Activated naive CD8-positive, alpha-beta T cell treated with anti-CD3 and anti-CD28 coated beads for 36 hours (primary cell): ENCODE measurements at regions not wholly inside any gene's neighbourhood (a gene's known extent, or its start where the extent isn't known, plus 50 kb on each side); places are given as distances from the start of the nearest gene placed in this dataset.
"Not testable (repeated sequence)": the region's sequence is repeated elsewhere in the genome, so short reads cannot be mapped to it uniquely, and the experiment has no call there.

ENCODE experiments used
- DNase-seq: peaks from one replicate; pipeline ENCODE4 v3.0.0; 2021
- H3K27ac Mint-ChIP-seq: one replicate; pipeline ENCODE4 v1.8.0; 2022; ENCODE audit warnings: mild to moderate bottlenecking, moderate library complexity, mixed read lengths
- H3K27me3 Mint-ChIP-seq: one replicate; pipeline ENCODE4 v1.8.0; 2022; ENCODE audit warnings: mild to moderate bottlenecking, mixed read lengths
- H3K36me3 Mint-ChIP-seq: one replicate; pipeline ENCODE4 v1.8.0; 2021; ENCODE audit warnings: mild to moderate bottlenecking, mixed read lengths
- H3K4me1 Mint-ChIP-seq: one replicate; pipeline ENCODE4 v1.8.0; 2021; ENCODE audit warnings: mixed read lengths
- H3K4me3 Mint-ChIP-seq: one replicate; pipeline ENCODE4 v1.8.0; 2022; ENCODE audit warnings: mild to moderate bottlenecking, moderate library complexity, mixed read lengths
- H3K9me3 Mint-ChIP-seq: one replicate; pipeline ENCODE4 v1.8.0; 2022; ENCODE audit warnings: mixed read lengths

DNA sequence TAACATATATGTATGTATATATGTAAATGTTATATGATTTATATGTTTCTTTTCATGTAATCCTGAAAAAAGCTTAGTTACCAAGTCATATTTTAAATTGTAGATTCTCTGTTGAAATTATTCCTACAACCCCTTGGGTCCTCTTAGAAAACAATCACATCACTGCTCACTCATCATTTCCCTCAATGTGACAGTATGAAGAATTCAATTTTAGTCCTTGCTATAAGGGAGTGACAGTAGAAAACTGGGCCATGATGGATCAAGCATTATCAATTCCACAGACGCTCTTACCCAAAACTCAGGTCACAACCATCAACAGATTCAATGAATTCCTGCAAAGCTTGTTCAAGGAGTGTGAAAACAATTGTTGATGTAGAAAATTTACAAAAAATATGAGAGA lies 1389.5 kb upstream of the ACVR2A start:
- Mint-ChIP-seq H3K4me3 (no peak overlapping the region), H3K27me3 (no peaks in the 10 kb centered on the region), H3K36me3 (no peaks in the 10 kb centered on the region), H3K27ac (no peak overlapping the region), H3K9me3 (peaks cover 9% of the 10 kb centered on the region), H3K4me1 (no peaks in the 10 kb centered on the region)
- no peak for DNase-seq

DNA sequence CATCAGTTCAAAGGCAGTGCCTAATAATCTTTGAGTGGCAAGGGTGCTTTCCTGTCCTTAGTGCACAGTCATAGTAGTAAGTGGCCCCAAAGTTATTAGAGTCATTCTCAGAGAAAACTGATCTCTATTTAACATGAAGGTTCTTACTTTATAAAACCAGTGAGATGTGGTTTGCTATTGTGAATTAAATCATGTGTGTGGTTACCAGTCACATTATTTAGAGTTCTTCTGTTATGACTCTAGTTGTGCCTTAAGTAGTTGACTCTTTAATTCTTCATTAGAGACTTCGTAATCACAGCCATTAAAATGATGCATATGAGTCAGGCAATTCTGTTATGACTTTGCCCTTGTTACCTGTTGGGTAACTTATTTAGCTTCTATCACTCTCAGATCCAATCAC lies 1392.9 kb upstream of the ACVR2A start:
- H3K27ac Mint-ChIP-seq: no peak overlapping the region
- H3K27me3 Mint-ChIP-seq: no peaks in the 10 kb centered on the region
- no peaks in the 10 kb centered on the region for H3K36me3 Mint-ChIP-seq
- no peak for DNase-seq
- no peaks in the 10 kb centered on the region for H3K4me1 Mint-ChIP-seq
- H3K4me3 Mint-ChIP-seq: no peak overlapping the region
- no peaks in the 10 kb centered on the region for H3K9me3 Mint-ChIP-seq

DNA sequence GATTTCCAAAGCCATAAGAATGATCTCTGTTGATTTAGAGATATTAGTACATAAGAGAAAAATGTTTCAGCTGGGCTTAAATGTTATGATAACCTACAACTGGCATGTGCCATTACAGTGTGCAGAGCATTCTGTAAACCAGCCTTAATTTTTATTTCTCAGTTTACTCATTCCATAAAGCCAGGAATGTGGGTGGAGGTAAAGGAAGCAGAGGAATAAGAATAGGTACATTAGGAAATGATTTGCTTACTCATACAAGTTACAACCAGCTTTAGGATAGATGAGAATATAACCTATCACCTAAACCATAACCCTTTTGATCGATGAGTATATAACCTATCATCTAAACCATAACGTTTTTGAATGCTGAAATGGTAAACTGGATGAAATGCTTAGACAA lies 1394.7 kb upstream of the ACVR2A start:
- Mint-ChIP-seq H3K27ac (no peak overlapping the region), H3K4me3 (no peak overlapping the region), H3K27me3 (no peaks in the 10 kb centered on the region)

GRCh38 chr2:146444987-146445386 lies 1399.8 kb upstream of the ACVR2A start:
- no peak overlapping the region for H3K27ac Mint-ChIP-seq
- H3K4me1 Mint-ChIP-seq: no peaks in the 10 kb centered on the region
- peaks cover 2% of the 10 kb centered on the region for H3K9me3 Mint-ChIP-seq
- no peak for DNase-seq
- H3K27me3 Mint-ChIP-seq: no peaks in the 10 kb centered on the region
- no peaks in the 10 kb centered on the region for H3K36me3 Mint-ChIP-seq
- no peak overlapping the region for H3K4me3 Mint-ChIP-seq

More for the DNA sequence above, 1394.7 kb upstream of the ACVR2A start:
- Mint-ChIP-seq H3K4me1 (no peaks in the 10 kb centered on the region), H3K36me3 (no peaks in the 10 kb centered on the region), H3K9me3 (peaks cover 2% of the 10 kb centered on the region)
- no peak for DNase-seq

DNA sequence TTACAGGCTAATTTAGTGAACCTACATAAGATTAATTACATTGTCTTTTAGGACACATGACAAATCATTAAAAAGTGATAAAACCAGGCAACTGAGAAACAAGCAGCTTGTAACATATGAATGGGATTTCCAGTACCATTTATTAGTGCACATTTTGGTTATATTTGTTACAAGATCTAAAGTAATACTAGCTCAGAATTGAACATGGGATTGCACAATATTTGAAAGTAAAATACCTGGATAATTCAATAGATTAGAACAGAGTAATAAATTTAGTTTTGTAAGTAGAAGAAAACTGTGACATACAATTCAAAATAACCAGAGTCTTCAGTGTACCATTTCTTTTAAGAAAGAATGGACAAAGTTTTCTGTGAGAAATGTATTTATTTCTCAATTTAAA lies 1400.7 kb upstream of the ACVR2A start:
- Mint-ChIP-seq H3K4me3 (no peak overlapping the region), H3K9me3 (peaks cover 2% of the 10 kb centered on the region), H3K27me3 (no peaks in the 10 kb centered on the region), H3K4me1 (no peaks in the 10 kb centered on the region), H3K36me3 (no peaks in the 10 kb centered on the region), H3K27ac (no peak overlapping the region)
- no peak for DNase-seq

DNA sequence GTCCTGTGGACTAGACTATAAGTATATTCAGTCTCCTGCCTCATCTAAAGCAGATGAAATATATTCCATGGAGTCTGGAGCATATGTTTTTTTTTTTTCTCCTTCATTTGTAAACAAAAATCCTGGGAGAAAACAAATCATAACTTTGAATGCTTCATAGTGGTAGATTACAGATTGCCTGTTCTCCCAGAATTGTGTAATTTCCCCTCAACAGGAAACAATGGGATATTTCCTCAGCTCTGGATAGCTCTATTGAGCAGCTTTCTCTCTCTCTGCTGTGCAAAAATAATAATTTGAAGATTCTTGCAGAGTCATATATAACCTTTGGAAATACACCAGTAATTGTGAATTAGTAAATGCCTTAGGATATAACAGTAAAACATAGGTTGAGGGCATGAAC lies 1406.6 kb upstream of the ACVR2A start:
- no peaks in the 10 kb centered on the region for H3K36me3 Mint-ChIP-seq
- no peak for DNase-seq
- H3K27ac Mint-ChIP-seq: no peak overlapping the region
- no peaks in the 10 kb centered on the region for H3K4me1 Mint-ChIP-seq
- no peak overlapping the region for H3K4me3 Mint-ChIP-seq
- no peaks in the 10 kb centered on the region for H3K9me3 Mint-ChIP-seq
- no peaks in the 10 kb centered on the region for H3K27me3 Mint-ChIP-seq

DNA sequence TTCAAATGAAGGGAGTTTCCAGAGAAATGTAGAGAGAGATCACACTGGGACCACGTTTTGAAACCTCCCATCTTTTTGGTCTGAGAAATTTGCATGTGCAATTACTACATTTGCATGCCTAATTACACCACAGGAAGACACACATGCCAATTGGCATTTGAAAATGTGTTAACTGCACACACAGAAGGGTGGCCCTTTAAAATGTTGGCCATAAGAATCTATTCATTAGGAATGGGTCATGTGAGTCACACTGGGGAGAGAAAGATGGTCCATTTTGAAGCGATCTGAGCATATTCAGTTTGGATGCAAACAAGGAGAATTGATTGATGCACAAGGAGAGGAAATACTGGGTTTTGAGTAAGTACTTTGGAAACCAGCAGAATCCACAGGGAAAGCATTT lies 1407.1 kb upstream of the ACVR2A start:
- H3K36me3 Mint-ChIP-seq: no peaks in the 10 kb centered on the region
- H3K4me3 Mint-ChIP-seq: no peak overlapping the region
- no peaks in the 10 kb centered on the region for H3K4me1 Mint-ChIP-seq
- H3K9me3 Mint-ChIP-seq: no peaks in the 10 kb centered on the region
- H3K27ac Mint-ChIP-seq: no peak overlapping the region
- no peak for DNase-seq
- no peaks in the 10 kb centered on the region for H3K27me3 Mint-ChIP-seq

GRCh38 chr2:146433116-146433875 lies 1411.5 kb upstream of the ACVR2A start:
- no peak overlapping the region for H3K4me3 Mint-ChIP-seq
- H3K36me3 Mint-ChIP-seq: no peaks in the 10 kb centered on the region
- no peaks in the 10 kb centered on the region for H3K27me3 Mint-ChIP-seq
- H3K9me3 Mint-ChIP-seq: no peaks in the 10 kb centered on the region
- no peak overlapping the region for H3K27ac Mint-ChIP-seq
- no peak for DNase-seq
- H3K4me1 Mint-ChIP-seq: no peaks in the 10 kb centered on the region

DNA sequence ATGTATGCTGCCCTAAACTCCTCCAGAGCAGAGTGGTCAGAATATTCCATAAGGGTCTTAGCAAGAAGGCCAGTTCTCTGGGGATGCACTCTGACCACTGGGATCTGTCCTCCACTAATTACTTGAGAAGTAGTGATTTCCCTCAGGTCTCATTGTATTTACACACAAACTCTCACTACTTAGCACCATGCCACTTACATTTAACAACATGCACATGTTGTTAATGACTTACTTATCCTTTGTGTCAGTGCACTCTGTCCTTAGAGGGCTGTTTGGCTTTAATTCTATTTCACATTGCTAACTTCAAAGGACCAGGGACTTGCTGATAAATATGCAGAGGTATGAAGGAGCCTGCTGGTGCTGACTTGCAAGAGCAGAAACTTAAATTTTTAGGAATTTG lies 1415.5 kb upstream of the ACVR2A start:
- no peak for DNase-seq
- no peak overlapping the region for H3K27ac Mint-ChIP-seq
- H3K27me3 Mint-ChIP-seq: no peaks in the 10 kb centered on the region
- peaks cover 2% of the 10 kb centered on the region for H3K9me3 Mint-ChIP-seq
- no peaks in the 10 kb centered on the region for H3K36me3 Mint-ChIP-seq
- H3K4me3 Mint-ChIP-seq: no peak overlapping the region
- no peaks in the 10 kb centered on the region for H3K4me1 Mint-ChIP-seq

- Mint-ChIP-seq H3K36me3 (no peaks in the 10 kb centered on the region), H3K27me3 (no peaks in the 10 kb centered on the region), H3K27ac (no peak overlapping the region), H3K4me1 (no peaks in the 10 kb centered on the region), H3K9me3 (no peaks in the 10 kb centered on the region), H3K4me3 (no peak overlapping the region)
- DNase-seq: no peak
These were observed 1426.9 kb upstream of the ACVR2A start for GRCh38 chr2:146417942-146418341.

- no peak overlapping the region for H3K27ac Mint-ChIP-seq
- no peaks in the 10 kb centered on the region for H3K27me3 Mint-ChIP-seq
- no peak overlapping the region for H3K4me3 Mint-ChIP-seq
- no peak for DNase-seq
- no peaks in the 10 kb centered on the region for H3K36me3 Mint-ChIP-seq
- no peaks in the 10 kb centered on the region for H3K4me1 Mint-ChIP-seq
- H3K9me3 Mint-ChIP-seq: no peaks in the 10 kb centered on the region
These were observed 1429.5 kb upstream of the ACVR2A start for GRCh38 chr2:146415291-146415690.

DNA sequence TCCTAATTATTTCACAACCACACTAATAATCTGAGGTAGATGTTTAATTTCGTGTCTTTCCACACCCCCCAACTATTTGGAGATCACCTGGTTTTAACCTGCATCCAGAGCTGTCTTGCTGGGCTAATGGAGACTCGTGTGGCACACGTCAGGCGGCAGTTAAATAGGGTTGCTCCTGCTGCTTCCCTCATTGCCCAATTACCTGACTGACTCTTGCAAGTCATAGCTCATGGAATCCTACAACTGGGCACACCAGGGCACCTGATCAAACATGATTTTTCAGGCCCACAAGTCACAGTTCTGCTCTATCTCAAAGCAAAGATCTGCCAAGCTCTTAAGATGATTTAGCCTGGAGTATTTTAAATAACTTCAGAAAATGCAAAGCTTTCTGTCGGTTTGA lies 1430.4 kb upstream of the ACVR2A start:
- no peak for DNase-seq
- no peaks in the 10 kb centered on the region for H3K36me3 Mint-ChIP-seq
- no peaks in the 10 kb centered on the region for H3K9me3 Mint-ChIP-seq
- H3K4me3 Mint-ChIP-seq: no peak overlapping the region
- no peaks in the 10 kb centered on the region for H3K27me3 Mint-ChIP-seq
- no peak overlapping the region for H3K27ac Mint-ChIP-seq
- no peaks in the 10 kb centered on the region for H3K4me1 Mint-ChIP-seq

DNA sequence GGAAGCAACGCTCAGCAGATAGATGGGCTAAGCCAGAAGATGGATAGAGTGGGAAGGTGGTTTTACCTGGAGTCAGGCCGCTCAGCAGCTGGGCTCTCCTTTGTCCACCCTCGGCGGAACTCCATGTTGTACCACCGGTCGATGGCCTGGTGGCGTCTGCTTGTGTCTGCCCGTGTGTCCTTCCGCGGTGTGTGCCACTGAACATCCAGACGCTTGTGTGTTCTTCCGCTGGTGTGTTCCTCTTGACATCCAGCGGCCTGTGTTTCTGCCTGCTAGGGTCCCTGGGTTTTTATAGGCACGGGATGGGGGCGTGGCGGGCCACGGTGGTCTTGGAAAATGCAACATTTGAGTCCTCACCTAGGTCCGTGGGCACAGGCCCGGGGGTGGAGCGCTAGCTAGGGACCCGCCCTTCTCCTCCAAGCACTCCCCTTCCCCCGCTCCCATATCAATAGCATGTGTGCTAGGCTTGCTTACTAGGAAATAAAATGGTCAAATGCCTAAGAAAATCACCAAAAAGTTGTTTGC lies 1431.7 kb upstream of the ACVR2A start:
- H3K27ac Mint-ChIP-seq: no peak overlapping the region
- H3K9me3 Mint-ChIP-seq: no peaks in the 10 kb centered on the region
- H3K4me3 Mint-ChIP-seq: no peak overlapping the region
- no peaks in the 10 kb centered on the region for H3K27me3 Mint-ChIP-seq
- no peak for DNase-seq
- no peaks in the 10 kb centered on the region for H3K4me1 Mint-ChIP-seq
- H3K36me3 Mint-ChIP-seq: no peaks in the 10 kb centered on the region

DNA sequence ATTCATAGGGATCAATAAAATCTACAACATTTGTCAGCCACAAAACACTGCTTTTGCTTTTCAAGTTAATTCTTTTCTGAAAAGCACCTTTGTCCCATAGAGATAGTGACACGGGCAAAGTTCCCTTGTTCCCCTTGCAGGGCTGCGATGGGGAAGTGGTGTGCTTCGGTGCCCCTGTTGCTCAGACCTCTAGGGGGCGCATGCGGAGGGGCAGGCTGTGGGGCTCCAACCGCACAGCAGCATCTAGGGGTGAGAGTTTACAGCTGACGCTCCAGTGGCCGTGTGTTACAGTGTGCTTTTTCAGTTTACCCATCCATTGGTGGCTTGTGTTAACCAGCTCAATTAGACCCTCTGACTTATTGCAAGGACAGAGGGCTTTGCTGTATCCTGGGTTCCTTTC lies 1432.2 kb upstream of the ACVR2A start:
- Mint-ChIP-seq H3K4me1 (no peaks in the 10 kb centered on the region), H3K4me3 (no peak overlapping the region), H3K27ac (no peak overlapping the region), H3K27me3 (no peaks in the 10 kb centered on the region), H3K36me3 (no peaks in the 10 kb centered on the region), H3K9me3 (no peaks in the 10 kb centered on the region)
- no peak for DNase-seq

DNA sequence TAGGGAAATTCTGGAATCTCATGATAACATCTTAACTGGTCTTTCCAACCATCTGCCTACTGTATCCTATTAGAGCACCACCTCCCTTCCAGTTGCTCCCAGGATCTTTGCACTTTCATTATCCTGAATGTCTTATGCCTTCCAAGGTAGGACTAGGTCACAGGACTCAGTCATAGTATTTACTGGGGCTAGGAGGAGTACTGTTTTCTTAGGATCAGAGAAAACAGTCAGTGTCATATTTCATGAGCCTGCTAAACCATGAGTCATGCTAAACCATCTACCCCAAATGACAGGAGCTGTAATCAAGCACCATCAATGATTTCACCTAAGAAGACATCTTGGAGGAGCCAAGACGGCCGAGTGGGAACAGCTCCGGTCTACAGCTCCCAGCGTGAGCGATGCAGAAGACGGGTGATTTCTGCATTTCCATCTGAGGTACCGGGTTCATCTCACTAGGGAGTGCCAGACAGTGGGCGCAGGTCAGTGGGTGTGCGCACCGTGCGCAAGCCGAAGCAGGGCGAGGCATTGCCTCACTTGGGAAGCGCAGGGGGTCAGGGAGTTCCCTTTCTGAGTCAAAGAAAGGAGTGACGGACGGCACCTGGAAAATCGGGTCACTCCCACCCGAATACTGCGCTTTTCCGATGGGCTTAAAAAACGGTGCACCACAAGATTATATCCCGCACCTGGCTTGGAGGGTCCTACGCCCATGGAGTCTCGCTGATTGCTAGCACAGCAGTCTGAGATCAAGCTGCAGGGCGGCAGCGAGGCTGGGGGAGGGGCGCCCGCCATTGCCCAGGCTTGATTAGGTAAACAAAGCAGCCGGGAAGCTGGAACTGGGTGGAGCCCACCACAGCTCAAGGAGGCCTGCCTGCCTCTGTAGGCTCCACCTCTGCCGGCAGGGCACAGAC lies 1439.2 kb upstream of the ACVR2A start:
- not testable (repeated sequence) for H3K9me3 Mint-ChIP-seq, H3K36me3 Mint-ChIP-seq, H3K4me1 Mint-ChIP-seq, H3K27ac Mint-ChIP-seq, DNase-seq, H3K27me3 Mint-ChIP-seq, H3K4me3 Mint-ChIP-seq
